GM12878 (cell line): ENCODE measurements at regions not wholly inside any gene's neighbourhood (a gene's known extent, or its start where the extent isn't known, plus 50 kb on each side); places are given as distances from the start of the nearest gene placed in this dataset.

Experiments used
- ATAC-seq: fragments of 200-7000 bp; cut with Tn5 transposase; 3 replicates; pipeline ENCODE4 v1.9.1; 2020; ENCODE audit warnings: mild to moderate bottlenecking, moderate library complexity
- BruUV-seq: library from RNA; stranded (reverse); fragments of 400-500 nt; replicated peaks from 2 replicates; lab custom pipeline; 2021; lab: Mats Ljungman, UMichigan
- CTCF ChIA-PET: fragments of 300-600 bp; sonication (Branson Sonifier 250); formaldehyde crosslinking; extraction: SDS; loops from one replicate; lab custom pipeline; 2021; ENCODE audit warnings: inconsistent platforms; lab: Yijun Ruan, JAX
- POLR2A ChIA-PET: fragments of 350-600 bp; formaldehyde crosslinking; extraction: SDS; loops from one replicate; lab custom pipeline; 2021; ENCODE audit warnings: inconsistent platforms; lab: Charles Lee
- RAD21 ChIA-PET: fragments of 300-600 bp; sonication (Branson Sonifier 250); formaldehyde crosslinking; loops from one replicate; lab custom pipeline; 2023; ENCODE audit warnings: antibody characterized with exemption; ENCODE audit not compliant: unreplicated experiment; lab: Charles Lee
- SMC1A ChIA-PET: fragments of 300-600 bp; sonication (Branson Sonifier 250); formaldehyde crosslinking; loops from one replicate; lab custom pipeline; 2023; ENCODE audit not compliant: unreplicated experiment, uncharacterized antibody; lab: Charles Lee
- DNase-seq: peaks from one replicate; pipeline ENCODE4 v3.0.0-alpha.2; 2011; ENCODE audit warnings: low read depth, low spot score
- FAIRE-seq: peaks from 3 replicates; lab custom pipeline; 2011; peaks lifted over from hg19 to GRCh38; lab: Jason Lieb, UNC
- H2AFZ ChIP-seq: 2 replicates; pipeline ENCODE4 v1.6.0; 2011; ENCODE audit warnings: low read depth, low read length, control low read depth; ENCODE audit not compliant: control insufficient read depth
- H3K27ac ChIP-seq: 2 replicates; pipeline ENCODE4 v1.5.1; 2011; ENCODE audit warnings: control low read depth; ENCODE audit not compliant: control insufficient read depth, insufficient read depth
- H3K27me3 ChIP-seq, 2 experiments: replicated peaks in 1 of 2; 2 replicates each; pipeline versions ENCODE4 v1.6.0 to v1.6.1; 2011; ENCODE audit warnings: low read length in 1 of 2; ENCODE audit not compliant: control insufficient read depth in 2 of 2, insufficient read depth in 2 of 2
- H3K36me3 ChIP-seq, 2 experiments: 2 replicates each; pipeline ENCODE4 v1.5.1; 2011; ENCODE audit warnings: low read length in 1 of 2; ENCODE audit not compliant: control insufficient read depth in 2 of 2, insufficient read depth in 2 of 2
- H3K4me1 ChIP-seq: 2 replicates; pipeline ENCODE4 v1.6.1; 2011; ENCODE audit warnings: mild to moderate bottlenecking, low read length, moderate library complexity, mixed read lengths; ENCODE audit not compliant: control insufficient read depth, insufficient read depth
- H3K4me2 ChIP-seq: 2 replicates; pipeline ENCODE4 v1.6.0; 2011; ENCODE audit warnings: control low read depth; ENCODE audit not compliant: control insufficient read depth, insufficient read depth
- H3K4me3 ChIP-seq: fragments of 200-600 bp; sonication (generic); 2 replicates; pipeline ENCODE4 v1.5.1; 2016
- H3K79me2 ChIP-seq: 2 replicates; pipeline ENCODE4 v1.6.0; 2011; ENCODE audit warnings: low read length; ENCODE audit not compliant: control insufficient read depth, insufficient read depth
- H3K9ac ChIP-seq: 2 replicates; pipeline ENCODE4 v1.8.0; 2011; ENCODE audit warnings: low read length, control low read depth, mixed read lengths; ENCODE audit not compliant: control insufficient read depth, insufficient read depth
- H3K9me3 ChIP-seq: replicated peaks from 3 replicates; pipeline ENCODE4 v1.5.1; 2011; ENCODE audit warnings: mild to moderate bottlenecking, low read length; ENCODE audit not compliant: control insufficient read depth, insufficient read depth
- H4K20me1 ChIP-seq: 2 replicates; pipeline ENCODE4 v1.6.0; 2011; ENCODE audit not compliant: control insufficient read depth, insufficient read depth
- EZH2 ChIP-seq: IDR thresholded peaks from 2 replicates; pipeline ENCODE4 v1.6.1; 2012; ENCODE audit warnings: low read depth, mild to moderate bottlenecking, control low read depth, inconsistent platforms, low read length, borderline replicate concordance; ENCODE audit not compliant: control insufficient read depth
- HDAC6 ChIP-seq: fragments of 200-600 bp; sonication (generic); IDR thresholded peaks from one replicate; pipeline ENCODE4 v1.8.0; 2017; ENCODE audit warnings: antibody characterized with exemption; ENCODE audit not compliant: unreplicated experiment
- JUNB ChIP-seq: IDR thresholded peaks from 2 replicates; pipeline ENCODE4 v1.6.1; 2016; ENCODE audit warnings: antibody characterized with exemption, mild to moderate bottlenecking
- MYC ChIP-seq: IDR thresholded peaks from 2 replicates; pipeline ENCODE4 v1.6.1; 2011; ENCODE audit warnings: mild to moderate bottlenecking, low read length, moderate library complexity, inconsistent platforms; ENCODE audit not compliant: insufficient read depth, insufficient replicate concordance, insufficient read length, severe bottlenecking
- NBN ChIP-seq: fragments of 450-650 bp; IDR thresholded peaks from 2 replicates; pipeline ENCODE4 v1.6.1; 2016
- NFYA ChIP-seq: IDR thresholded peaks from 2 replicates; pipeline ENCODE4 v1.6.1; 2011; ENCODE audit warnings: low read depth, mild to moderate bottlenecking, low read length, improper control_type of control experiment, borderline replicate concordance
- NRF1 ChIP-seq: conservative IDR thresholded peaks from 2 replicates; pipeline ENCODE4 v1.6.1; 2011; ENCODE audit warnings: mild to moderate bottlenecking, low read depth, low read length, improper control_type of control experiment
- RB1 ChIP-seq: fragments of 450-650 bp; formaldehyde crosslinking; IDR thresholded peaks from 2 replicates; pipeline ENCODE4 v1.6.1; 2017; ENCODE audit warnings: mild to moderate bottlenecking, borderline replicate concordance
- RFX5 ChIP-seq: IDR thresholded peaks from 2 replicates; pipeline ENCODE4 v1.6.1; 2011; ENCODE audit warnings: low read depth, low read length, improper control_type of control experiment
- SIX5 ChIP-seq: IDR thresholded peaks from 2 replicates; pipeline ENCODE4 v1.6.1; 2011; ENCODE audit warnings: mild to moderate bottlenecking, low read depth, low read length, moderate library complexity; ENCODE audit not compliant: severe bottlenecking
- SMAD5 ChIP-seq: IDR thresholded peaks from 2 replicates; pipeline ENCODE4 v1.6.1; 2016; ENCODE audit warnings: antibody characterized with exemption, low read depth
- SREBF2 ChIP-seq: IDR thresholded peaks from 2 replicates; pipeline ENCODE4 v1.6.1; 2012; ENCODE audit warnings: mild to moderate bottlenecking, low read length
- WRNIP1 ChIP-seq: IDR thresholded peaks from 2 replicates; pipeline ENCODE4 v1.6.1; 2011; ENCODE audit warnings: low read depth, low read length, improper control_type of control experiment, borderline replicate concordance
- ZNF24 ChIP-seq: fragments of 450-650 bp; IDR thresholded peaks from 2 replicates; pipeline ENCODE4 v1.6.1; 2017; ENCODE audit warnings: antibody characterized with exemption, mild to moderate bottlenecking
- WGBS: methylation state at CpG from one replicate; pipeline ENCODE4 v1.1.6; 2016; ENCODE audit warnings: low lambda C conversion rate; ENCODE audit not compliant: insufficient replicate concordance, insufficient coverage; ENCODE audit errors: missing lambda C conversion rate; 5-methylcytosine and 5-hydroxymethylcytosine counted together
- in situ Hi-C: fragments of 300-500 bp; cut with MboI; formaldehyde crosslinking; loops from 9 replicates; pipeline ENCODE4 v1.14.3; 2018; ENCODE audit warnings: mixed read lengths
- intact Hi-C: fragments of 100-400 bp; cut with micrococcal nuclease; formaldehyde crosslinking; loops from one replicate; pipeline ENCODE4 v1.14.2; 2022; ENCODE audit not compliant: unreplicated experiment
- TF ChIP-seq, protein P1 (sequence below): IDR thresholded peaks from 2 replicates; pipeline ENCODE4 v1.6.1; 2012; ENCODE audit warnings: low read length, inconsistent platforms
- TF ChIP-seq, protein P2 (sequence below): fragments of 450-650 bp; IDR thresholded peaks from 2 replicates; pipeline ENCODE4 v1.6.1; 2017; ENCODE audit warnings: borderline replicate concordance
- TF ChIP-seq, protein P3 (sequence below): fragments of 450-650 bp; IDR thresholded peaks from 2 replicates; pipeline ENCODE4 v1.6.1; 2016; ENCODE audit warnings: mild to moderate bottlenecking, moderate library complexity, borderline replicate concordance

DNA sequence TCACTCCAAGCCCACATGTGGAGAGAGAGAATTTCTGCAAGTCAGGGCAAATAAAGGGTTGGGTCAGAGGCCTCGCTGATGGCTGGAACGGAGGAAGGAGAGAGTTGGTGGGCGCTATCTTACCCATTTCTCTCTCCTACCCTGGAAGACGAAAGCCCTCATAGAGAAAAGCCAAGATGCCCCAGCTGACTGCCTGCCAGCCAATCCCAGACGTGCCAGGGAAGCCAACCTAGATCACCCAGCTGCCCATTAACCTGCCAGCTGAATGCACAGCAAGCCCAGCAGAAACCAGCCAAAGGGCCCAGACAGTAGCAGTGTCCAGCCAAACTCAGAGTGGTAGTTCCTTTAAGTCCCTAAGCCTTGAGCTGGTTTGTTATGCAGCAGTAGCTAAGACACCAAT is 167.0 kb upstream of the ZNF507 start (continued):
- TF ChIP-seq, protein P1, sequence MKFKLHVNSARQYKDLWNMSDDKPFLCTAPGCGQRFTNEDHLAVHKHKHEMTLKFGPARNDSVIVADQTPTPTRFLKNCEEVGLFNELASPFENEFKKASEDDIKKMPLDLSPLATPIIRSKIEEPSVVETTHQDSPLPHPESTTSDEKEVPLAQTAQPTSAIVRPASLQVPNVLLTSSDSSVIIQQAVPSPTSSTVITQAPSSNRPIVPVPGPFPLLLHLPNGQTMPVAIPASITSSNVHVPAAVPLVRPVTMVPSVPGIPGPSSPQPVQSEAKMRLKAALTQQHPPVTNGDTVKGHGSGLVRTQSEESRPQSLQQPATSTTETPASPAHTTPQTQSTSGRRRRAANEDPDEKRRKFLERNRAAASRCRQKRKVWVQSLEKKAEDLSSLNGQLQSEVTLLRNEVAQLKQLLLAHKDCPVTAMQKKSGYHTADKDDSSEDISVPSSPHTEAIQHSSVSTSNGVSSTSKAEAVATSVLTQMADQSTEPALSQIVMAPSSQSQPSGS = no peak
- TF ChIP-seq NBN (no peak), SREBF2 (no peak), EZH2 (no peak), JUNB (no peak)
- TF ChIP-seq, protein P2, sequence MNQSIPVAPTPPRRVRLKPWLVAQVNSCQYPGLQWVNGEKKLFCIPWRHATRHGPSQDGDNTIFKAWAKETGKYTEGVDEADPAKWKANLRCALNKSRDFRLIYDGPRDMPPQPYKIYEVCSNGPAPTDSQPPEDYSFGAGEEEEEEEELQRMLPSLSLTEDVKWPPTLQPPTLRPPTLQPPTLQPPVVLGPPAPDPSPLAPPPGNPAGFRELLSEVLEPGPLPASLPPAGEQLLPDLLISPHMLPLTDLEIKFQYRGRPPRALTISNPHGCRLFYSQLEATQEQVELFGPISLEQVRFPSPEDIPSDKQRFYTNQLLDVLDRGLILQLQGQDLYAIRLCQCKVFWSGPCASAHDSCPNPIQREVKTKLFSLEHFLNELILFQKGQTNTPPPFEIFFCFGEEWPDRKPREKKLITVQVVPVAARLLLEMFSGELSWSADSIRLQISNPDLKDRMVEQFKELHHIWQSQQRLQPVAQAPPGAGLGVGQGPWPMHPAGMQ = no peak

DNA sequence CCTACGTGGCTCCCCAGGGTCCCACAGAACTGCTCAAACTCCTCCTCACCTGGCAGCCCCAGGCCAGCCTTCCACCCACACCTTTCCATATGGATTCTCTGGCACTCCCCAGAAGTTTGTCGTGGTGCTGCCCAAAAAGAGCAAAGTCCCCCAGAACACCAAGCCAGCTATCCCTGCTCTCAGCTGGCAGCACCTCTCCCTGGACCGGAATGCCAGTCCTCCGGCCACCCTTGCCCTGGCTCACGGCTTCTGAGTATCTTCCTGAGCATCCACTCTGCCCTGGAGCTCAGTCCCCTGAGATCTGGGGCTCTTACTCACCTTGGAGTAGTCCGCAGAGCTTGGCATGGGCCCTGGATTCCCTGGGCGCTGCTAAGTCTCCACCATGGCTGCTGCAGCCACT is 166.5 kb upstream of the ZNF507 start:
- Histone ChIP-seq H3K27me3 (no peaks in the 10 kb centered on the region), H3K4me3 (no peak overlapping the region), H3K36me3 (no peaks in the 10 kb centered on the region), H3K79me2 (no peaks in the 10 kb centered on the region), H4K20me1 (no peaks in the 10 kb centered on the region), H3K9ac (no peak overlapping the region), H3K9me3 (no peaks in the 10 kb centered on the region; the same call in 2 of the 3 replicates), H3K4me1 (no peaks in the 10 kb centered on the region), H2AFZ (no peak overlapping the region), H3K4me2 (no peak overlapping the region), H3K27ac (no peak overlapping the region)
- ChIA-PET RAD21 (no interaction called here), CTCF (no interaction called here), SMC1A (no interaction called here), POLR2A (no interaction called here)
- in situ Hi-C loops = no loop called here
- WGBS = 21% methylated on average over 7 of the region's 7 CpGs
- TF ChIP-seq NFYA (no peak), NBN (no peak), RFX5 (no peak), WRNIP1 (no peak), ZNF24 (no peak), SIX5 (no peak), RB1 (no peak), HDAC6 (no peak), NRF1 (no peak), MYC (no peak), SMAD5 (no peak)
- TF ChIP-seq, protein P3, sequence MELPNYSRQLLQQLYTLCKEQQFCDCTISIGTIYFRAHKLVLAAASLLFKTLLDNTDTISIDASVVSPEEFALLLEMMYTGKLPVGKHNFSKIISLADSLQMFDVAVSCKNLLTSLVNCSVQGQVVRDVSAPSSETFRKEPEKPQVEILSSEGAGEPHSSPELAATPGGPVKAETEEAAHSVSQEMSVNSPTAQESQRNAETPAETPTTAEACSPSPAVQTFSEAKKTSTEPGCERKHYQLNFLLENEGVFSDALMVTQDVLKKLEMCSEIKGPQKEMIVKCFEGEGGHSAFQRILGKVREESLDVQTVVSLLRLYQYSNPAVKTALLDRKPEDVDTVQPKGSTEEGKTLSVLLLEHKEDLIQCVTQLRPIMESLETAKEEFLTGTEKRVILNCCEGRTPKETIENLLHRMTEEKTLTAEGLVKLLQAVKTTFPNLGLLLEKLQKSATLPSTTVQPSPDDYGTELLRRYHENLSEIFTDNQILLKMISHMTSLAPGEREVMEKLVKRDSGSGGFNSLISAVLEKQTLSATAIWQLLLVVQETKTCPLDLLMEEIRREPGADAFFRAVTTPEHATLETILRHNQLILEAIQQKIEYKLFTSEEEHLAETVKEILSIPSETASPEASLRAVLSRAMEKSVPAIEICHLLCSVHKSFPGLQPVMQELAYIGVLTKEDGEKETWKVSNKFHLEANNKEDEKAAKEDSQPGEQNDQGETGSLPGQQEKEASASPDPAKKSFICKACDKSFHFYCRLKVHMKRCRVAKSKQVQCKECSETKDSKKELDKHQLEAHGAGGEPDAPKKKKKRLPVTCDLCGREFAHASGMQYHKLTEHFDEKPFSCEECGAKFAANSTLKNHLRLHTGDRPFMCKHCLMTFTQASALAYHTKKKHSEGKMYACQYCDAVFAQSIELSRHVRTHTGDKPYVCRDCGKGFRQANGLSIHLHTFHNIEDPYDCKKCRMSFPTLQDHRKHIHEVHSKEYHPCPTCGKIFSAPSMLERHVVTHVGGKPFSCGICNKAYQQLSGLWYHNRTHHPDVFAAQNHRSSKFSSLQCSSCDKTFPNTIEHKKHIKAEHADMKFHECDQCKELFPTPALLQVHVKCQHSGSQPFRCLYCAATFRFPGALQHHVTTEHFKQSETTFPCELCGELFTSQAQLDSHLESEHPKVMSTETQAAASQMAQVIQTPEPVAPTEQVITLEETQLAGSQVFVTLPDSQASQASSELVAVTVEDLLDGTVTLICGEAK = no peak
- no peak for DNase-seq
- no TSS peak for BruUV-seq
- FAIRE-seq = no peak
- ATAC-seq = no peak
- intact Hi-C loops = no loop called here
